ENCODE measurements at regions not wholly inside any gene's neighbourhood (a gene's known extent, or its start where the extent isn't known, plus 50 kb on each side); places are given as distances from the start of the nearest gene placed in this dataset.

DNA sequence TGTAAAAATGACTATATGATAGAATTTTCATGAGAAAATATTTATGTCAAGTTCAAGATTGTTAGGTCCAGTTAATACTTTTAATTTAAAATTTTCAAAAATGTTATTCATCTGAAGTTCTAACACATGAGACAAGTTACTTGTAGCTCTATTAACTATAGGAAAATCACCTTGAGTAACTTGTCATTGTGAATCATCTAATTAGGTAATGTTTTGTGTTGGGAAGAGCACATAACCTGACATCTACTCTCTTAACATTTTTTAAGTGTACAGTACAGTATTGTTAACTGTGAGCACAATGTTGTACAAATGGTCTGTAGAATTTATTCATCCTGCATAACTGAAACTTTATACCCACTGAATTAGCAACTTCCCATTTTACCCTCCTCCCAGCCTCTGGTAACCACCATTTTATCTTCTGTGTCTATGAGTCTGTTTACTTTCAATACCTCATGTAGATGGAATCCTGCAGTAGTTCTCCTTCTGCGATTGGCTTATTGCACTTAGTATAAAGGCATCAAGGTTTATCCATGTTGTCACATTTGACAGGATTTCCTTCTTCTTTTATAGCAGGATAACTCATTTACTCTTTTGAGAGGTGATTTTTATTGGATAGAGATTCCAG is 54.6 kb downstream of the ARL4A start:
- DNase-seq, result no peak

- no peak for DNase-seq
These were observed 58.8 kb downstream of the ARL4A start for GRCh38 chr7:12746211-12746610.

GRCh38 chr7:12747687-12748306 is 60.4 kb downstream of the ARL4A start:
- no peak for DNase-seq

- DNase-seq, result no peak
These were observed 61.6 kb downstream of the ARL4A start for GRCh38 chr7:12749069-12749468.

GRCh38 chr7:12749746-12750145 is 62.3 kb downstream of the ARL4A start:
- no peak for DNase-seq

- DNase-seq, result no peak
These were observed 64.3 kb downstream of the ARL4A start for GRCh38 chr7:12751764-12752163.

DNA sequence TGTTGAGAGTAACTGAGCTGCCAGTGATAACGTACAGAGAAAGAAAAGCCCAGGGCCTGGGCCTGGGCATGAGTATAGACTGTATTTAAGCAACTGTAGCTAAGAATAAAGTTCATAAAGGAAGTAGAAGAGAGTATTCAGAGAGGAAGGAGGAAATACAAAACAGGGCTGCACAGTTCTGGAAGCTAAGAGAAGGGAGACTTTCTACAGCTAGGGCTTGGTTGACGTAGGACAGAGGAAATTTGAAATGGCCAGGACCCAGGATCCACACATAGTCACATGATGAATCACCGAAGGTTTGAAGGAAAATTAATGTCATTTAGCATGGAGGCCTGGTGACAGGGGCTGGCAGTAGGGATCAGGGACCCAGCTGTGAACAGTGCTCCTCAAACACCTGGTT is 66.7 kb downstream of the ARL4A start:
- no peak for DNase-seq

DNA sequence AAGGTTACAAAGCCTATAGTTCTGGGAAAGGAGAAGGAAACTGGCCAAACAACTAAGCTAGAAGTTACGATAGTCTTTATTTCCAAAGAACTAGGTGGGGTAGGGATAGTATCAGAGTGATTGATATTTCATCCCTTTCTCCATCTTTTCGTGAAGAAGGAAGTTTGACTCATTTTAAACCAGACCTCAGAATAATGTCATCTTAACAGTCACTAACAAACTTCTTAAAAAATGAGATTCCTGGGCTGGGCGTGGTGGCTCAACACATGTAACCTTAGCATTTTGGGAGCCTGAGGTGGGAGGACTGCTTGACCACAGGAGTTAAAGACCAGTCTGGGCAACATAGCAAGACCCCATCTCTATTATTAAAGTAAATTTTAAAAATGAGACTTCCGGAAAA is 69.4 kb downstream of the ARL4A start:
- DNase-seq, result no peak

DNA sequence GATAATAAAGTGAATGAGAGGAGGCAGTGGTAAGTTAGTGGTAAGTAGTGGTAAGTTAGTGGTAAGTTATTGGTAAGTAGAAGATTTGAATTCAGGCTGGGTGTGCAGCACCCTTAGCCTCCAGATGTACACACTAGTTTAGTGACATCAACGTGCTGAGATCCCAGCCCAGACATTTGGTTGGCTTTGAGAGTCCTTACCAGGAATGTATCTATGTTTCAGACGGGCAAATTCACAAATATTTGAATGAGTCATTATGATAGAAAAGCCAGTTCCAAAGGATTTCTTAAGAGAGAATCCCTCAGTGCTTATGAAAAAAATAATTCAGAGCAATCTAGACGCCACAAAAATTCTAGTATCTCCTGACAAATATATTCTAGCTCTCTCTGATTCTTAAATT is 70.0 kb downstream of the ARL4A start:
- no peak for DNase-seq

GRCh38 chr7:12759151-12759550 is 71.7 kb downstream of the ARL4A start:
- DNase-seq, result no peak

DNA sequence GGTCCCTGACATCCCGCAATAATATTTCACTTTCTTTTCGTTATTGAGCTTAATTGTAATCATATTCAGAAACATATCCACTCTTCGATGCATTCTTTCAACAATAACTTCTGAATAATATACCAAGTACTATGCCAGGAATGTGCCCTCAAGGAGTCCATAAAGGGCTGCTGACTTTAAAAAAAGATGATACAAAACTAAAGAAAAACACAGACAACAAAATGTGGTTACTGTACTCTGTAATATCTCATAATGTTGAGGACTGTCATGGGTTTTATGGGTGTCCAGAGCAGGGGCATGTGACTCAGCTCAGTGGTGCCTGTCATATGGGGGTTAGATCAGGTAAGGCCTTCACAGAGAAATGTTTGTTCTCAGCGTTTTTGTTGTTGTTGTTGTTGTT is 73.7 kb downstream of the ARL4A start:
- DNase-seq, result no peak

GRCh38 chr7:12761691-12762090 is 74.3 kb downstream of the ARL4A start:
- DNase-seq, result no peak

- DNase-seq, result no peak
These were observed 77.0 kb downstream of the ARL4A start for GRCh38 chr7:12764458-12764891.

DNA sequence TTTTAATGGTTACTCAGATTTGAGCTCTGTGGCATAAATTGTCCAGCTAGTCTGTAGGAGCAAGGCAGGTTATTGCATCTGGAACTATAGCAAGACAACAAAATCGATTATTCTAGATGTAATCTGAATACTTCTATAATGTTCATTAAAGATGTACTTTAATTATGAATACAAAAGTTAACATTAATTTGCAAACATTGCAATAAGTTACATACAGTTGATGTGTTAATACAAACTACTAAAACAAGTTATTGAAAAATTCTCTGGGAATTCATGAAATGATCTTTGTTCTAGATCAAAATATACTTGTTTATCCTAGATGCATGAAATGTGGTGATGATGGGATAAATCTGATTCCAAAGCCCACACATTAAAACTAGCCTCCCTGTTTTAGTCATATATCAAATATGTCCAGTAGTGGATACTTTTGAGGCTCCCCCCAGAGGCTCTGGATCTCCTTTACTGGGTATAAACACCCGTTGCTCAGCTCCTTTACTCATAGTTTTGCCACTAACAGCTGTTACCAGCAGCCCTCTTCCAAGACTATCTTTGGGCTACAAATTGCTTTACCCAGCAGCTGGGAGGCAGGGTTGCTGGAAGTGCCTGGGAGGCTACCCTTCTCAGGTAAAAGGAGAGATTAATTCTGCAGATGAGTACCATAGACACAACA is 78.1 kb downstream of the ARL4A start:
- no peak for DNase-seq

- no peak for DNase-seq
These were observed 79.0 kb downstream of the ARL4A start for GRCh38 chr7:12766416-12766815.

DNA sequence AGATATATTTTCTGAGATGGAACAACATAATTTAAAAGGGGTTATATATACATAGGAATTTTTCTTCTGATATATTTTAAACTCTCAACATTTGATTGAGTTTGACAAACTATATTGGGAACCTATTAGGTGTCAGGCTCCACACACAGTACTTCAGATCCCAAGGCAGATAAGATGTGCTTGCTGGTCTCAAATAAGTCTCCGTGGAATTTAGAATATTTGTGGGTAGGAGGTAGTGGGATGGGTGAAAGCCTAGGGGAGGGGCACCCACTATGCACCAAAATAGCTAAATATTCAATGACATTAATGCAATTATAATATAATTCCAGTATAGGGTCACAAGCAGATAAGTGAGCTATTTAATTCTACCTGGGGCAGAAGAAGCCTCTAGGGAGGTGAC is 81.5 kb downstream of the ARL4A start:
- DNase-seq, result no peak

DNA sequence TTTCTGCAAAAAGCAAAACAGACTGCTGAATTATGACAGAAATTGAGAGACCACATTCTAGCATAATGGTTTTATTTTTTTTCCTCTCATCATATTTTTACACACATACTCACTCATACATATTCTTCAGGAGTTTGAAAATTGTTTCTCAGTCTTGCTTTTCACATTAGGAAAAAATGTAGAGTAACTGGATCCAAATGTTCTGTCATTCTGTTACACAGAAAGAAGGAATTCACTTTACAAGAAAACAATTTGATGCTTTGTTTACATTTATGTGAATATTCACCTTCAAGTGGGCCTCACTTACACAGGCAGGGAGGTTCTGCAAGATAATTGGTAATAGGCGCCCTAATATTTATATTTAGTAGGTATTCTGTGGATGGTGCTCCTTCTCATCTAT is 82.0 kb downstream of the ARL4A start:
- DNase-seq, result no peak

- DNase-seq, result no peak
These were observed 83.0 kb downstream of the ARL4A start for GRCh38 chr7:12770227-12770975.

DNA sequence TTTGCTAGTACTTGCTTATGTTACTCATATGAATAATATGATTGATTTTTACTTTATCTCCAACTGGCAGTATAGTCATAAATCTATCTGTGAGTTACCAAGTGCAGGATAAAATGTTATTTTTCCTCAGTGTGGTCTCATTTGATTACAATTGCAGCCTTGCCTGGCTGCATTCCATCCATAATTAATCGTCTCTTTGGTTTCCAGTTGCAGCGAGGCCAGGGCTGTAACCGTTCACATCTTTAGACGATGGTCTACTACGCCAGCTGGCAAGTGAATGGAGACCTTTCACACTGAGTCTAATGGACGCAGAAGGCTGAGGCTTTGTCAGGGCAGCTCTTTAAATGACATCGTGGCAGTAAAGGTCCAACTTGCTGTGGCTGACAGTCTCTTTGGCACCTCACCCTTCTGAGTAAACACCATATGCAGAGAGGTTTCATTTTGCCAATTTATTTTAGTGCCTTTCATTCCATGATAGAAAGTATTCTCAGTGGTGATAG is 84.0 kb downstream of the ARL4A start:
- no peak for DNase-seq

- no peak for DNase-seq
These were observed 85.3 kb downstream of the ARL4A start for GRCh38 chr7:12772768-12773167.

GRCh38 chr7:12777257-12777656 is 89.8 kb downstream of the ARL4A start:
- no peak for DNase-seq

GRCh38 chr7:12779947-12780346 is 92.5 kb downstream of the ARL4A start:
- no peak for DNase-seq

GRCh38 chr7:12783421-12784095 is 96.1 kb downstream of the ARL4A start:
- DNase-seq, result no peak

Data from NCI-H187 (cell line).